ENCODE measurements at regions not wholly inside any gene's neighbourhood (a gene's known extent, or its start where the extent isn't known, plus 50 kb on each side); places are given as distances from the start of the nearest gene placed in this dataset.

DNA sequence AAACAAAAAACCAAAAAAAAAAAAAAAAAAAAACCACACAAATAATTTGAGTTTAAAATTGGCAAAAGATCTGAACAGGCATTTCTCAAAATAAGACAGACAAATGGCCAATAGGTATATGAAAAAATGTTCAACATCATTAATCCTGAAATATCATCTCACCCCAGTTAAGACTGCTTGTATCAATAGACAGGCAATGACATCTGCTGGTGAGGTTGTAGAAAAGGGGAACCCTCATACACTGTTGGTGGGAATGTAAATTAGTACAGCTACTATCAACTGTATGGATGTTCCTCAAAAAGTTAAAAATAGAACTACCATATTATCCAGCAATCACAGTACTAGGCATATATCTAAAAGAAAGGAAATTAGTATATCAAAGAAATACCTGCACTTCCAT, 523.1 kb downstream of the XIRP2 start:
- no peak for DNase-seq

DNA sequence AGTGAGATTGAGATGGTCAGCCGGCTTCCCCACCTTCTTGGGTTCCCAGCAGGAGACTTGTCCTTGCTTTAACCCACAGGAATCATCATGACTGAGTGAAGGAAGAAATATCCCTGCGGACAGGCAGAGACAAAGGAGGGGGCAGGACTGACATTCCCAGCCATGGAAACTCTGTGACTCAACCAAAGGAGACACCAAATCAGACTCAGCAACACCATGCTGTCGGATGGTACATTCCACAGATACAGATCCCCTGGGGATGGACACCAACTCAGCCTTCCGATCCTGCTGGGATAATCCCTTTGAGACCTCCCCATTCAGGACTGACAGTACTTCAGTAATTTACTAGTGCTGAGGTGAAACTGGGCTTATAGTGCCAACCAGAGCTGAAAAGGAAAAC, 518.3 kb downstream of the XIRP2 start:
- DNase-seq, result no peak

DNA sequence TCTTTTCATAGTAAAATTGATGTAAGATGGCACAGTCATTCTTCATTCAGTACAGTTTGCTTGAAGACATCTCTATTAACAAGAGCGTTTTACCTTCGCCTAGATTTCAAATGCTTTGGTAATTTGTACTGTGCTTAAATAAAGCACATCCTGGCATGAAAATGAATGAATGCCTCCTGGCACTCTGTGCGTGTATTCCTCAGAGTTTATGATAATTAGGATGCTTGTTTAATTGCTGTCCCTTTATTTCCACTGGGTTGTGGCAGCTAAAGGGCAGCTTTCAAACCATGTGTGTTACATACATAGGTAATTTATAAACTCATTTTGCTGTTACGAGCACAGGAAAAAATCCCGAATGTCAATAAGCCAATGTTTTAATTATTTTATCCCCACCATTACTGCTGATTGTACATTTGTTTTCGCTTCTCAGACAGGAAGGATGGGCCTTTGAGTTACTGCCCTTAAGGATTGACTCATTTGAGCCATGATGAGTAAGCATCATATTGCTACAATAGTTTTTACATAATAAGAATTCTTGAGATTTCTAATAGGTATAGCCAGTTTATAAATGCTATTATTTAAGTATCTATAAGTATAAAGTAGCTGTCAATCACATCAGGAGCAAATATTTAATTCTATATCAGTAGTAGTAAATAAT, 516.5 kb downstream of the XIRP2 start:
- no peak for DNase-seq

GRCh38 chr2:167401309-167401708, 513.0 kb downstream of the XIRP2 start:
- DNase-seq, result no peak

DNA sequence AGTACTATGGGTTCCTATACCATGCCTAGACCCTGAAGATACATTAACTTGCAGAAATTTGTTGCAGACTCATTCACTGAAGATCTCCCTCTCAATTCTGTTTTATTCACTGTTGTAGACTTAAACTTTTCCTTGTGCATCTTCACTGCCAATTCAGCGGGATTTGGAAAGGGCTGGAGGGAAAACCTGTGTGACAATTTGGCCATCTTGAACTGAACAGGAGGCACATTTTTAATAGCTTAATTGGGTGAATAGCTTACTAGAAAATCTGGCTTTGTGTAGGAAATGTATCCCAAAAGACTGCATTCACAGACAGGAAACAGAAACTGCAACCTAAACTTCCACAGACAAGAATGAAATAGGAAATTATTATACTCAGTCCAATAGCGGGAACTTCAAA, 512.3 kb downstream of the XIRP2 start:
- DNase-seq, result no peak

DNA sequence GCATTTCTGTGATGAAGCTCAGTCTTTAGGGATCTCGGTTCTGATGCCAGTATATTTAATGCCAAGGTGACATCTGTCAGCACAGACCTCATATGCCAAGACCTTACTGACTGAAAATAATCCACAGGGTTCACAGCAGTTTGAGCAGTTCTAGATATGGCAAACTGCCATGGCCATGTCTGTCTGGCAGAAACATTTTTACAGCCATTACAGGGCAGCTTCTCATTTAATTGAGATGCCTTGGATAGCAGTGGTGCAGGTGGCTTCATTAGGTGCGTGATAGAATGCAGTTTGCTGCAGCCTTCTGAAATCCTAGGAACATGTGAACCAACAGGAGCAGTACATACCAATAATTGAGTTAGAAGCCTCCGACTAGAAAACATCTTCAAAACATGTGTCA, 510.6 kb downstream of the XIRP2 start:
- DNase-seq, result no peak

DNA sequence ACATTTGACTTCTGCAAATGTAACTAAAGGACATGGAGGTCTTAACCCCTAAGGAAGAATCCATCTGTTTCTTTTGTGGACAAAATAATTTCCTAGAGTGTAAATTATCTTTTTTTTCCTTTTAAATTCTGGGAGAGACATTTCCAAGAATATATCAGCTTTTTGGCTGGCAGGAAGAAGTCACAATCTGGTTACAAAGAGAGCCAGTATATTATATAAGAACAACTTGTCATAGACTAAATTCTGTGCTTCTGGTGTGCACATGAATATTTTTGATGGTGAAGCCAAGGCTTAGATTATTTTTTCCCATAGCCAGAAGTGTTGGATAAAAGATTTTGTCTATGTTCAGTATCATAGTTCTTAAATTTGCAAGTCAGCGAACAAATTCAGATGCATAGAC, 500.6 kb downstream of the XIRP2 start:
- no peak for DNase-seq

DNA sequence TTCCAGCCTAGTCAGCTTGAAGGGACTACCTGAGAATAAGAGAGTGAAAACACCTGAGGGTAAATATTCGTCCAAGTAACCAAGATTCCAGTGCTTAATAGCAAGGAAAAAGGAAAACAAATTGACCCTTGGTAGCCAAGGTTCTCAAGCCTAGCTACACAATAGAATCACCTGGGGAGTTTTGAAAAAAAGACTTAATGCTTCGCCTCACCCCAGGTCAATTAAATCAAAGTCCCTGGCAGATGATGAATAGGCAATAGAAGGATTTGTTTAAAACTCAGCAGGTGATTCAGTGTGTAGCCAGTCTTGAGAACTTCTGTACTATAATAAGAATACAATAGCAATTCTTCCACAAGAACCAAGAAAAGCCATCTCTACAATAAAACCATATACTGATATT, 500.2 kb downstream of the XIRP2 start:
- no peak for DNase-seq

DNA sequence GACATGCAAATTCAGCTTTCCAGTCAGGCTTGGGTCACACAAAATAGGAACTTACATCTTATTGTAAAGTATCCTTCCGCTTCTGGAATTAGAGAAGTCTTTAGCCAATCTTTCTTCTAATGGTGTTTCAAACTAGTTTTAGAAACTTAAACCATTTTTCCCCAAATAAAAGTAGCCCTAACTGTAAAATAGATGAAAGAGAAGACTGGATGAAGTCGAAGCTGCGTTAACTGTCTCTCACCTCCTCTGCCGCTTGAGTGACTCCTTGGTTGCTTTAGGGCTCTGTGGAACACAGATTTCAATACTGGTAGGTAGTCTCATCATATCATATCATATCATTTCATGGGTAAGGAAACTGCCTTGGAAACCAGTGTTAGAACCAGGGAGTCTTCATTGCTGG, 498.4 kb downstream of the XIRP2 start:
- no peak for DNase-seq

DNA sequence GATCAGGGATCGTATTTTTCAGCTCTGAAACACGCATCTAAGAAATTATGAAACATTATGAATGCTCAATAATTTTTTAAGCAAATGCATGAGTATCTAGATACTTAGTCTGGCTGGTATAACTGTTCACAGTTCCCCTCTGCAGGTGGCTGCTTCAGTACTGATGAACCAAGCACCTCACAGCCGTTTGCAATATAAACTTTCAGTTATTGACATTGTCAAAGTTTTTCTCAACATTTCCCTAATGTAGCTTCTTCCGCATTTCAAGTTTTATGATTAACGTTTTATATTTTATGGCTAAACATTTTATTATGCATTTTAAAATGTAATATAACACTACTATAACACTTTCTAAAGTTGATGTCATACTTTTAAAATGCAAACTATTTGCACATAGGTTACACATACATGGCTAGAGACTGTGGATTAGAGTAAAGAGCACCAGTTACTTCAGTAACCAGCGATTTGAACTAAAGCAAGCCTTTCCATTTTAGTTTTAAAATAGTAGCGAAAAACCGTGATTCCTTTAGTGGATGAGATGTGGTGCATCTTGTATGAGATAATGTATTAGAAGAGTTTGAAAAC, 495.4 kb downstream of the XIRP2 start:
- DNase-seq, result no peak

DNA sequence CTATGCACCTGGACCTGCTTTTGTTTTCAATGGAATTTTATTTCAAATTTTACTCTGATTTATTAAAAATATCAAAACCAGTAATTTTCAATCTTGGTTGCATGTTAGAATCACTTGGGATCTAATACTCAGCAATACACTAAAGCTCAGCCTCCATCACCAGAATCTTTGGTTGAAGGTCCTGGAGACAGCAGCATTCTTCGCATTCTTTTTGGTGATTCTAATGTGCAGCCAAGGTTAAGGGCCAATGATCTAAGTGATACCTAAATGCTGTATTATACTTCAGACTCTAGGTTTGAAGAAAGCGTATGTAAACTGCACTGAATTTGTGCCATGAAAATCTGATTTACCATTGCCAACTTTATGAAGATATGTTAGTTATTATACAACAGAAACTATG, 493.1 kb downstream of the XIRP2 start:
- no peak for DNase-seq

- DNase-seq, result no peak
These were observed 492.3 kb downstream of the XIRP2 start for GRCh38 chr2:167380555-167380954.

DNA sequence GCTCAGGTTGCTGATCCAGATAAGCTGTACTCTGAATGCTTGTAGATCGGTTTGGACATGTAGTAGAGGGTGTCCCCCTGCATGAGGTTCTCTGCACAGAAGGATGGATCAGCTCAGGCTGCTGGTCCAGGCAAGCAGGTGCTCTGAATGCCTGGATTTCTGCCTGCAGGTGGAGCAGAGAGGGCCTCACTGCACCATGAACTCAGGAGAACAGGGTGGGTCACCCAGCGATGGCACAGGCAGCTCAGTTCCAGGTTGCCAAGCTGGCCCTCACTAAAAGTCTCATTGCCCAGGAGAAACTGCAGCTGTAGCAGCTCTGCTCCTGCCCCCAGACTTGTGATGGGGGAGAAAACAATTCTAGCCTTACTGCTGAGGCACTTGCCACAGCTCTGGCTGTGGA, 491.8 kb downstream of the XIRP2 start:
- DNase-seq, result no peak

- no peak for DNase-seq
These were observed 480.8 kb downstream of the XIRP2 start for GRCh38 chr2:167369083-167369482.

GRCh38 chr2:167368371-167368770, 480.1 kb downstream of the XIRP2 start:
- no peak for DNase-seq

GRCh38 chr2:167365216-167365615, 476.9 kb downstream of the XIRP2 start:
- DNase-seq, result no peak

GRCh38 chr2:167361426-167361825, 473.1 kb downstream of the XIRP2 start:
- no peak for DNase-seq

DNA sequence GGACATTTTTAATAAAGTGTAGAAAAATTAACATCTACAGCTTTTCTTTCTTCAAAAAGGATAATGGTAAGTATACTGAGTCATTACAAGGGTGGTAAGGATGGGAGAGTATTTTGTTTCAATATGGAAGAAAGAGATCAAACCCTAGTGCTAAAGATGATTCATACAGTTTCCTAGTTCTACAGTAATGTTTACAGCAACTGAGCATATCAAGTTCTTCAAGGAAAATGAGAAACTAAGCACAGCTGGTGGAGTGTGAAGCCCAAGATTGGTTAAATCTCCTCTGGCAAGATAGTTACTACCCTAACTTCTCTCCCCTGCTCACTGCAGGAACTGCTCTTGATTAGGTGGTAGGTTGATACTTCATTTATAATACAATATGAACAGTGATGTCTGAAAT, 467.5 kb downstream of the XIRP2 start:
- no peak for DNase-seq

DNA sequence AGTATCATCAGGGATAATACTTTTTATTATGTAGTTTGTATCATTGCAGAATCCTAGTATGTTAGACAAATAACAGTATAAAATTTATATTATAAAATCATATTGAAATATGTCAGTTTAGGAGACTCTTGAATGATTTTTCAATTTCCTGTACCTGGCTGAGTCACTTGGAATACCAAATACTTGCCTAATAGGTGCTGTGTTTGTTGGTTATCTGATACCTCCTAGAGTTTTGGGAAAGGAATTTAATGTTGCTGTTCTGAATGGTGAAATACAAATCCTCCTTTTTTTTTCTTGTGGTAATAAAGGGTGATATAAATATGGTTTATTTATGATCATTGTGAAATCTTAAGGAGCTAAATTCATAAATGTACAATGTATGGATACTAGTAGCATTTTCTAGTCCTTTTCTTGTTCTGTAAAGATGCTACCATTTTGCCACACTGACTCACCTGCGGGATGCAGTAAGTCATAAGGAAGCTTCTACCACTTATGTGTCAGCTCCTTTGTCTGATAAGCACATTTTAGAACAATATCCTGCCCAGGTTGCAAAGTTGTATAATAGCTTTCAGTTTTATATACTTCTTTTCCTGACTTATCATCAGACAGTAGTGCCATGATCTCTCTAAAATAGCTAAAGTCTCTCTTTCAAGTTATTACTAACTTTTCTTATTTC, 465.5 kb downstream of the XIRP2 start:
- DNase-seq, result no peak

DNA sequence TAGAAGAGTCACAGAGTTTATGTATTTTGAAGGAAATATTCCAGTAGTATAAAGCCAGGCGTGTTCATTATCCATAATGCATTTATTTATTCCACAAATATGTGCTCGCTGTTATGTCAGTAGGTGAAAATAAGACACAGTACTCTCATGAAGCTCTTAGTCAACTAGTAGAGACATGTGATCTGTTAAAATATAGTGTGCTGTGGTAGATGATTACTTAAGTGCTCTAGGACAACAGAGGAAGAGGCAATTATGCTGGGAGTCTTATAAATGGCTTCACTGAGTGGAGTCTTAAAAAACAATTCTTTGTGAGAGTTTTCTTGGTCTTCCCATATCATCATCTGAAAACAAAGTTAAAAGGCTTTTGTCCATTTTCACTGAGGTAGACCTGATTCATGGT, 457.3 kb downstream of the XIRP2 start:
- DNase-seq, result no peak

GRCh38 chr2:167342769-167343168, 454.5 kb downstream of the XIRP2 start:
- no peak for DNase-seq

- no peak for DNase-seq
These were observed 452.0 kb downstream of the XIRP2 start for GRCh38 chr2:167340322-167340721.

DNA sequence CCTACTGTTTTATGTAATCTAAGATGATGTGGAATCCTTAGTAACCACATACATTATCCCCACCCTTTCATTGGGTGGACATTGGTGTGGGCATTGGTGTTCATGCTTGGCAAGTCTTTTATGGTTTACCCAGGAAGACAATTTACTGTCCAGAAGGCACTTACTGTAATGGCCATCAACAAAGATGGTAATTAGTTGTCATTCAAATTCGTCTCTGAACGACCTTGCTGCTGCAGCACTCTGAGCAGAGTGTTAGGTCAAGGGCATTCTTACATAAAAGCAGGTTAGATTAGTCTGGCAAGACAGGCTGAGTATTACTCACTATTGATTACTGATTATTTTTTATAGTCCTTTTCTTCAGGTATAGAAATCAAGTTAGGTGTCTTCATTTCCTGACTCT, 447.9 kb downstream of the XIRP2 start:
- no peak for DNase-seq

DNA sequence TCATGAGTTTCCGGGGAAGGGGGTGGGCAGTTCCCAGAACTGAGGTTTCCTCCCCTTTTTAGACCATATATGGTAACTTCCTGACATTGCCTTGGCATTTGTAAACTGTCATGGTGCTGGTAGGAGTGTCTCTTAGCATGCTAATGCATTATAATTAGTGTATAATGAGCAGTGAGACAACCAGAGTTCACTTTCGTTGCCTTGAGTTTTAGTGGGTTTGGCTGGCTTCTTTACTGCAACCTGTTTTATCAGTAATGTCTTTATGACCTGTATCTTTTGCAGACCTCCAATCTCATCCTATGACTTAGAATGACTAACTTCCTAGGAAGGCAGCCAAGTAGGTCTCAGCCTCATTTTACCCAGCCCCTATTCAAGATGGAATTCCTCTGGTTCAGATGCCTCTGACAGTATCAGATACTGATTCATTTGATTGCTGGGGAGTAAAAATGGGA, 447.3 kb downstream of the XIRP2 start:
- no peak for DNase-seq

Data from stimulated activated CD8-positive, alpha-beta memory T cell treated with anti-CD3 and anti-CD28 coated beads, Interleukin-4, amount 100 ng/mL, for 48 hours (primary cell).